Fibroblast of the aortic adventitia (primary cell): ENCODE measurements at regions not wholly inside any gene's neighbourhood (a gene's known extent, or its start where the extent isn't known, plus 50 kb on each side); places are given as distances from the start of the nearest gene placed in this dataset.

Experiments used
- DNase-seq: peaks from one replicate; pipeline ENCODE4 v3.0.0-alpha.2; 2010; ENCODE audit warnings: low read depth
- H3K4me3 ChIP-seq: 2 replicates; pipeline ENCODE4 v1.5.1; 2011; ENCODE audit warnings: low read depth, mild to moderate bottlenecking, control low read depth, low read length, moderate library complexity
- CTCF ChIP-seq: IDR thresholded peaks from 2 replicates; pipeline ENCODE4 v1.5.1; 2011; ENCODE audit warnings: mild to moderate bottlenecking, low read length, control low read depth, inconsistent platforms; ENCODE audit not compliant: insufficient read depth

- TF ChIP-seq CTCF: no peak
- DNase-seq: no peak
- no peak overlapping the region for H3K4me3 ChIP-seq
Measured at GRCh38 chr10:111131168-111131799, 54.5 kb downstream of the ADRA2A start.

DNA sequence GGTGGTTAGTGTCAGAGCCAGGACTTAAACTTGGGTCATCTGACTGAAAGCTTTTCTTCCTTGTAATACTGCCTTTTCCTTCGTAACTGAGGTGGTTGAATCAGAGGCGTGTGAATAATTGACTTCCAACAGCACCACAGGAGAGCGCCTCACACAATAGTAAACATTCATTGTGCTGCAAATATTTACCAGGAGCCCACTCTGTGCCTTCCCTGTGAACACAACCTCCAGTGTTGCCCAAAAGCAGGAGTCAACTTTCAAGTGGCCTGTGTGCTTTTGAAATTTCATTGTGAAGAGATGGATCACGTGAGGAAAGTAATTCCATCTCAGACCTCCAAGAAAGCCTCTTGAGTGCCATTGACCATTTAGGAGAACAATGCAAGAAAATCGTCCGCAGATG, 60.2 kb downstream of the ADRA2A start:
- DNase-seq: no peak
- TF ChIP-seq CTCF: no peak
- H3K4me3 ChIP-seq: no peak overlapping the region

DNA sequence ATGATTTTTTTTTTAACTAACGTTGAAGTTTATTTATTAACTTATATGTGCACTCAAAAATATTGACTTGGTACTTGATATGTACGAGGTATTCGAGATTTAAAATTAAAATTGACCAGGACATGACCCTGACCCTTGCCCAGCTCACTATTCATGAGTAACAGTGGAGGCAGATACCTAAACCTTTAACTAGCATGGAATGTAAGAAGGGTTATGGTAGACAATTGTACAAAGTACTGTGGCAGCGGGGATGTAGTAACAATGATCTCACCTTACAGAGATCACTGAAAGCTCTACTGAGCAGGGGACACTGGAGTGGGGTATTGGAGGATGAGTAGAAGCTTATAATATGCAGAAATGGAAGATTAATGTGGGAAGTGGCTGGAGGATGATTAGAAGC, 60.8 kb downstream of the ADRA2A start:
- TF ChIP-seq CTCF: no peak
- no peak for DNase-seq
- no peak overlapping the region for H3K4me3 ChIP-seq

- TF ChIP-seq CTCF: no peak
- DNase-seq: no peak
- H3K4me3 ChIP-seq: no peak overlapping the region
Measured at GRCh38 chr10:111138544-111138943, 61.7 kb downstream of the ADRA2A start.

DNA sequence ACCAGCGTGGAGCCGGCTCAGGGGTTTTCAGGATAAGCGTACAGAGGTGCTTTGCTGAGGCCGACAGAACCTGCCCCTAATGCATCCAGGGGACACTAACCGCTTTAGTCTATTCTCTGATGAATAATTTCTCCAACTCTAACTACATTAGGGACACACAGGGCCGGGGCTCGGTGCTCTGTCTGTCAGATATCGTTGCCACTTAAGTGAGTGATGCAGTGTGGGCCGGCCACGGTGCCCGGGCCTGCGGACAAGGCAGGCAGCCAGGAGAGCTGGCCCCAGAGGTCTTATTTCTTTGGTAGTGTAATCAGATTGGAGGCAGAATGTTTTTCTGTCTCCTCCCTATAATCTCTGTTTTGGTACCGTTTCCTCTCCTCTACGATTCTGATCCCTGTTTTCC, 62.7 kb downstream of the ADRA2A start:
- no peak overlapping the region for H3K4me3 ChIP-seq
- no peak for TF ChIP-seq CTCF
- DNase-seq: no peak

DNA sequence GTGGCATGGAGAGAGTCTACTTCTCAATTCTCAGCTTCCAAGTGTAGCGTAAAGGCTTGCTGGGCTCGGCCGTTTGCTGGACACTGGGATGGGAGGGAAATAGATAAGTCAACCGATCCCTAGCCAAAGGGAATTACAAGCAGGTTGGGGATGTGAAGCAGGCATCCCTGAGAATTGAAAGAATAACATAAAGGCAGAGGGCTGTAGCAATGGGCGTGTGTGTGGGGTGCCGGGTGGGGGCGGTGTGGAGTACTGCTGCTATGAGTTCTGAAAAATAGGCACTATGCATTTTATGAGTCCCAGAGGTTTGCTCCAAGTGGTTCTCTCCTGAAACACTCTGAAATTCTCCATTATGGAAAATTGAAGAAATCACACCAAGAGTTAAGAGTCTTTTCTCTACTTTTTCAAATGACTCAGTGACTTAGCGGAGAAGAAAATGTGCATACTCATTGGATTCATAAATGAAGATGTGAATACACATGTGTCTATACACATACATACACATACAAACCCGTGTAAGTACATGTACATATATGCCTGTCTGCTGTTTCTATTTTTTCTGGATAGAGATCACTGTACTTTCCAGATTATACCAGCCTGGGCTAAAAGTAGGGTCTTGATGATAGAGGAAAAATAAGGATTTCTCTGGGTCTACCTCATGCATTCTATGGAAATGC, 65.4 kb downstream of the ADRA2A start:
- no peak overlapping the region for H3K4me3 ChIP-seq
- no peak for DNase-seq
- TF ChIP-seq CTCF: no peak

DNA sequence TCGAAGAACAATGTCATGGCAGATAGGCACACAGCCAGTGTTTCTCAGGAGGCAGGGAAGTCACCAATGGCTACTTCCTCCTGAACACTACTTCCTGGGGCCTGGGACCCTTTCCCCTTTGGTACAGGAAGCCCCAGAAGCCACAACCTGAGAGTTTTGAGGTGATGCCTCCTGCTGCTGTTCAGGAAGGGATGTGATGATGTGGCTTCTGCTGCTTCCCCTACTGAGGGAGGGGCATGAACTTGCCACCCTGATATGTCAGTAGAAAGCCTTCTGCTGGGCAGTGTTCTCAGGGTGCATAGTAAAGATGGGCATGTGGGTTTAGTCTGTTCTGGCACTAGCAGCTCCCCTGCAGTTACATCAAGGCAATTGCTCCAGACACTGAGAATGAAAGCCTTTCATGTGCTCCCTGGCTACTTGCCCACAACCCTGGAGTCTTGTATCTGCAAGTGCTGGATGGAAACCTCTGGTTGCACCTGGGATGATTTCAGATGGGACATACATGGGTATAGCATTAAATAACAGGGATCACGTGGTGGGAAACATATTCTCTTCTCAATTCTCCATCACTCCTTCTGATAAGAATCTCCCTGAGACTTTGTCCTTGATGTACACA, 69.3 kb downstream of the ADRA2A start:
- DNase-seq: no peak
- TF ChIP-seq CTCF: no peak
- no peak overlapping the region for H3K4me3 ChIP-seq
